ENCODE measurements at regions not wholly inside any gene's neighbourhood (a gene's known extent, or its start where the extent isn't known, plus 50 kb on each side); places are given as distances from the start of the nearest gene placed in this dataset.

GRCh38 chr10:121371836-121372235 is 226.4 kb downstream of the FGFR2 start:
- no peak for TF ChIP-seq POLR2A (IDR thresholded peaks at IDR 0.05)
- TF ChIP-seq CTCF (IDR thresholded peaks at IDR 0.05) = no peak
- TF ChIP-seq POLR2AphosphoS5 (IDR thresholded peaks at IDR 0.05) = no peak
- TF ChIP-seq EP300 (IDR thresholded peaks at IDR 0.05) = no peak

All from gastroesophageal sphincter (tissue), 3 donors.